IMR-90 (cell line): ENCODE measurements at regions not wholly inside any gene's neighbourhood (a gene's known extent, or its start where the extent isn't known, plus 50 kb on each side); places are given as distances from the start of the nearest gene placed in this dataset.
A peak's percentile ranks its signal among the peaks of the same experiment; 100 is the strongest.
"Not testable (repeated sequence)": the region's sequence is repeated elsewhere in the genome, so short reads cannot be mapped to it uniquely, and the experiment has no call there.

Experiments
- ATAC-seq: fragments of 200-7000 bp; cut with Tn5 transposase; 2 replicates; pipeline ENCODE4 v1.9.1; 2020; ENCODE audit warnings: low read depth, mild to moderate bottlenecking, moderate library complexity
- BruUV-seq: library from RNA; stranded (reverse); fragments of 400-500 nt; replicated peaks from 2 replicates; lab custom pipeline; 2021; lab: Mats Ljungman, UMichigan
- CTCF ChIA-PET: fragments of 300-600 bp; formaldehyde crosslinking; extraction: SDS; loops from one replicate; lab custom pipeline; 2021; ENCODE audit warnings: antibody characterized with exemption; lab: Yijun Ruan, JAX
- POLR2A ChIA-PET: fragments of 300-600 bp; sonication (Branson Sonifier 250); formaldehyde crosslinking; loops from one replicate; lab custom pipeline; 2022; ENCODE audit warnings: antibody characterized with exemption; ENCODE audit not compliant: unreplicated experiment; lab: Charles Lee
- DNase-seq: peaks from one replicate; pipeline ENCODE4 v3.0.0; 2013
- H2AFZ ChIP-seq: replicated peaks from 2 replicates; pipeline ENCODE3; 2013; ENCODE audit warnings: low read length, mild to moderate bottlenecking; ENCODE audit not compliant: poor library complexity
- H2AK5ac ChIP-seq: 2 replicates; pipeline ENCODE4 v1.6.1; 2013; ENCODE audit warnings: low read depth, low read length, inconsistent platforms
- H2AK9ac ChIP-seq: replicated peaks from 2 replicates; pipeline ENCODE3; 2013; ENCODE audit warnings: mild to moderate bottlenecking, low read depth, low read length, moderate library complexity; ENCODE audit not compliant: poor library complexity
- H2BK120ac ChIP-seq: 2 replicates; pipeline ENCODE4 v1.6.1; 2013; ENCODE audit warnings: low read depth, low read length, inconsistent platforms
- H2BK15ac ChIP-seq: 3 replicates; pipeline ENCODE4 v1.6.1; 2013; ENCODE audit warnings: low read depth, low read length, inconsistent platforms
- H2BK20ac ChIP-seq: 2 replicates; pipeline ENCODE4 v1.6.1; 2013; ENCODE audit warnings: low read depth, mild to moderate bottlenecking, inconsistent platforms, low read length, moderate library complexity
- H2BK5ac ChIP-seq: 2 replicates; pipeline ENCODE4 v1.6.1; 2013; ENCODE audit warnings: mild to moderate bottlenecking, low read depth, low read length, inconsistent platforms; ENCODE audit not compliant: poor library complexity, severe bottlenecking
- H3K14ac ChIP-seq: replicated peaks from 2 replicates; pipeline ENCODE4 v1.6.1; 2013; ENCODE audit warnings: low read depth, low read length, inconsistent platforms
- H3K18ac ChIP-seq: 2 replicates; pipeline ENCODE4 v1.6.1; 2013; ENCODE audit warnings: low read depth, low read length, control low read depth
- H3K23ac ChIP-seq: 2 replicates; pipeline ENCODE4 v1.6.1; 2013; ENCODE audit warnings: low read depth, low read length, inconsistent platforms
- H3K27ac ChIP-seq: 2 replicates; pipeline ENCODE4 v1.5.1; 2013; ENCODE audit warnings: mild to moderate bottlenecking, control low read depth, low read length; ENCODE audit not compliant: insufficient read depth
- H3K27me3 ChIP-seq: 2 replicates; pipeline ENCODE4 v1.6.1; 2013; ENCODE audit warnings: low read length; ENCODE audit not compliant: control insufficient read depth, insufficient read depth
- H3K36me3 ChIP-seq: 2 replicates; pipeline ENCODE4 v1.6.1; 2013; ENCODE audit warnings: low read length, mixed read lengths; ENCODE audit not compliant: control insufficient read depth, insufficient read depth
- H3K4ac ChIP-seq: 2 replicates; pipeline ENCODE4 v1.6.1; 2013; ENCODE audit warnings: low read depth, low read length, inconsistent platforms
- H3K4me1 ChIP-seq: 2 replicates; pipeline ENCODE4 v1.6.1; 2013; ENCODE audit warnings: low read length, mixed read lengths; ENCODE audit not compliant: control insufficient read depth, insufficient read depth
- H3K4me2 ChIP-seq: 2 replicates; pipeline ENCODE4 v1.6.1; 2013; ENCODE audit warnings: low read depth, mild to moderate bottlenecking, control low read depth, low read length, moderate library complexity
- H3K4me3 ChIP-seq: 2 replicates; pipeline ENCODE4 v1.5.1; 2013; ENCODE audit warnings: low read depth, mild to moderate bottlenecking, control low read depth, low read length, moderate library complexity; ENCODE audit not compliant: insufficient read depth
- H3K56ac ChIP-seq: 2 replicates; pipeline ENCODE4 v1.6.1; 2013; ENCODE audit warnings: low read length, inconsistent platforms; ENCODE audit not compliant: insufficient read depth; ENCODE audit errors: extremely low read depth
- H3K79me1 ChIP-seq, 2 experiments: 2 replicates each; pipeline ENCODE4 v1.6.1; 2013; ENCODE audit warnings: low read length in 2 of 2, inconsistent platforms in 1 of 2, low read depth in 1 of 2
- H3K9ac ChIP-seq: 2 replicates; pipeline ENCODE4 v1.6.1; 2013; ENCODE audit warnings: low read depth, low read length, control low read depth
- H3K9me1 ChIP-seq: 2 replicates; pipeline ENCODE4 v1.6.1; 2013; ENCODE audit warnings: low read length, inconsistent platforms; ENCODE audit not compliant: insufficient read depth
- H3K9me3 ChIP-seq: 2 replicates; pipeline ENCODE4 v1.6.1; 2013; ENCODE audit warnings: low read length; ENCODE audit not compliant: control insufficient read depth, insufficient read depth
- H4K20me1 ChIP-seq: 2 replicates; pipeline ENCODE4 v1.6.1; 2013; ENCODE audit warnings: low read length, inconsistent platforms; ENCODE audit not compliant: insufficient read depth
- H4K5ac ChIP-seq: 2 replicates; pipeline ENCODE4 v1.6.1; 2013; ENCODE audit warnings: mild to moderate bottlenecking, low read depth, low read length, control low read depth
- H4K8ac ChIP-seq, 2 experiments: 2 replicates each; pipeline ENCODE4 v1.6.1; 2013; ENCODE audit warnings: low read depth in 2 of 2, low read length in 2 of 2, control low read depth in 1 of 2, inconsistent platforms in 1 of 2
- H4K91ac ChIP-seq: 2 replicates; pipeline ENCODE4 v1.6.1; 2013; ENCODE audit warnings: low read depth, low read length, inconsistent platforms; ENCODE audit not compliant: insufficient read depth
- WGBS, 2 experiments: methylation state at CpG; one replicate each; pipeline versions ENCODE4 v1.1.5 to v1.1.7; 2013; ENCODE audit warnings: missing lambda C conversion rate in 2 of 2; ENCODE audit not compliant: insufficient read length in 1 of 2; ENCODE audit errors: extremely low coverage in 2 of 2; 5-methylcytosine and 5-hydroxymethylcytosine counted together
- dilution Hi-C: fragments of 300-500 bp; cut with HindIII; formaldehyde crosslinking; loops from one replicate; pipeline ENCODE4 v1.14.3; 2018; ENCODE audit warnings: low sequenced_read_pairs; ENCODE audit not compliant: unreplicated experiment
- in situ Hi-C: fragments of 300-500 bp; cut with MboI; formaldehyde crosslinking; loops from 3 replicates; pipeline ENCODE4 v1.14.3; 2019; ENCODE audit warnings: low sequenced_read_pairs, inconsistent platforms, mixed read lengths
- intact Hi-C: fragments of 100-400 bp; cut with micrococcal nuclease; formaldehyde crosslinking; loops from 2 replicates; pipeline ENCODE4 v1.10.0; 2022

GRCh38 chr6:140443112-140443511 lies 1068.7 kb upstream of the CITED2 start:
- WGBS, 2 experiments, result no CpG with 5 or more reads among the region's 7 CpGs
- H2BK20ac ChIP-seq, H3K27ac ChIP-seq, H2BK5ac ChIP-seq, H4K20me1 ChIP-seq, H3K4me1 ChIP-seq, H3K9me1 ChIP-seq, H3K9me3 ChIP-seq, H4K91ac ChIP-seq, H3K27me3 ChIP-seq, DNase-seq, H2AFZ ChIP-seq, H2AK5ac ChIP-seq, BruUV-seq, H2BK15ac ChIP-seq, H3K56ac ChIP-seq, H3K18ac ChIP-seq, H3K4ac ChIP-seq, dilution Hi-C loops, intact Hi-C loops, H3K9ac ChIP-seq, POLR2A ChIA-PET, H2AK9ac ChIP-seq, H3K23ac ChIP-seq, H3K4me3 ChIP-seq, H3K36me3 ChIP-seq, H3K14ac ChIP-seq, ATAC-seq, in situ Hi-C loops, H3K79me1 ChIP-seq, H3K4me2 ChIP-seq, H4K8ac ChIP-seq, H4K5ac ChIP-seq: not testable (repeated sequence)
- peak overlapping the region; percentile 79; the same call in 1 of the 2 replicates for H2BK120ac ChIP-seq
- CTCF ChIA-PET, result interaction anchor here (0.7 kb wide), 1 partner anchor 464 kb away, joined by 3 read pairs; no protein-coding TSS in a partner anchor
